Aorta (tissue), 5 donors: ENCODE measurements at regions not wholly inside any gene's neighbourhood (a gene's known extent, or its start where the extent isn't known, plus 50 kb on each side); places are given as distances from the start of the nearest gene placed in this dataset.

Experiments used
- ATAC-seq: fragments of 200-7000 bp; cut with Tn5 transposase; one replicate; pipeline ENCODE4 v1.9.1; 2022; ENCODE audit warnings: moderate library complexity; ENCODE audit not compliant: low FRiP score
- DNase-seq, 2 donors: peaks; one replicate each; pipeline ENCODE4 v3.0.0-alpha.2; 2020
- H3K27ac ChIP-seq, 2 donors: one replicate each; pipeline ENCODE4 v1.5.1; 2013; ENCODE audit warnings: low read length in 2 of 2, mild to moderate bottlenecking in 2 of 2, moderate library complexity in 2 of 2, control low read depth in 1 of 2, inconsistent platforms in 1 of 2, low read depth in 1 of 2
- H3K27me3 ChIP-seq, 2 donors: one replicate each; pipeline ENCODE4 v1.6.1; 2013; ENCODE audit warnings: control low read depth in 1 of 2, low read length in 1 of 2, mild to moderate bottlenecking in 1 of 2, moderate library complexity in 1 of 2; ENCODE audit not compliant: insufficient read depth in 2 of 2, control insufficient read depth in 1 of 2
- H3K36me3 ChIP-seq, 2 donors: one replicate each; pipeline ENCODE4 v1.6.1; 2013; ENCODE audit warnings: control low read depth in 1 of 2, low read length in 1 of 2, mild to moderate bottlenecking in 1 of 2; ENCODE audit not compliant: insufficient read depth in 2 of 2, control insufficient read depth in 1 of 2
- H3K4me1 ChIP-seq, 2 donors: one replicate each; pipeline ENCODE4 v1.6.1; 2013; ENCODE audit warnings: low read length in 2 of 2, control low read depth in 1 of 2, mild to moderate bottlenecking in 1 of 2, moderate library complexity in 1 of 2; ENCODE audit not compliant: insufficient read depth in 2 of 2, control insufficient read depth in 1 of 2
- H3K4me3 ChIP-seq, 2 donors: one replicate each; pipeline ENCODE4 v1.5.1; 2013; ENCODE audit warnings: low read length in 2 of 2, control low read depth in 1 of 2, mild to moderate bottlenecking in 1 of 2
- H3K9me3 ChIP-seq: one replicate; pipeline ENCODE4 v1.6.1; 2013; ENCODE audit warnings: mild to moderate bottlenecking, low read length; ENCODE audit not compliant: control insufficient read depth
- WGBS, 2 donors: extraction: QIAGEN DNeasy Blood & Tissue Kit; methylation state at CpG; one replicate each; pipeline ENCODE4 v1.1.7; 2013; 5-methylcytosine and 5-hydroxymethylcytosine counted together
- intact Hi-C, 2 donors: fragments of 100-400 bp; cut with DNase I; formaldehyde crosslinking; loops; one replicate each; pipeline versions ENCODE4 v1.14.2 to v1.15.0; 2022
- donor health status: healthy with polysubstance abuse.
- donor health status: Bipolar disorder and iron deficiency.
- donor health status: DM: no; HTN: no; CAD: no.
- donor health status: DM: no; HTN: no; CAD: no.
- donor health status: DM: yes; HTN: yes; CAD: no.

DNA sequence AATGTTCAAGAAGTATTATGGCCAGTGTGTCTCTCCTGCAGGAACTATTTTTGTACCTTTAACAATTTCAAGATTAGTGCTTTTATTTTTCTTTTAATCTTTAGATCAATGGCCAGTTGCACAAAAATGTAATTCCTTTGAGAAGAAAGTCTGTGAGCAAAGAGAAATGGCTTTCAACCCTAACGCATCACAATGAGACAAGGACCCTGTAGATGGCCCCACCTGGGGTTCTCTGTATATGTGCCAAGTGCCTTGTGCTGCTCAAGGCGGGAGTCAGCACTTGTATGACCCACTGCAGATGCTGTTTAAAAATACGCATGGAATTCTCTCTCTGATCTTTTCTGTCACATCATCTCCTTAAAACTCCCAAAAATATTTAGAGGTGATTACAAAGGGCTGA is 453.4 kb downstream of the OCA2 start:
- H3K9me3 ChIP-seq: peaks cover 1% of the 10 kb centered on the region
- no peak overlapping the region for H3K27ac ChIP-seq
- H3K27me3 ChIP-seq: no peaks in the 10 kb centered on the region
- DNase-seq (no peak), ATAC-seq (no peak)
- intact Hi-C loops: no loop called here
- H3K4me1 ChIP-seq: no peaks in the 10 kb centered on the region
- no peaks in the 10 kb centered on the region for H3K36me3 ChIP-seq
- WGBS, 2 donors: 75 to 82% methylated on average over 3 of the region's 3 CpGs
- H3K4me3 ChIP-seq: no peak overlapping the region

DNA sequence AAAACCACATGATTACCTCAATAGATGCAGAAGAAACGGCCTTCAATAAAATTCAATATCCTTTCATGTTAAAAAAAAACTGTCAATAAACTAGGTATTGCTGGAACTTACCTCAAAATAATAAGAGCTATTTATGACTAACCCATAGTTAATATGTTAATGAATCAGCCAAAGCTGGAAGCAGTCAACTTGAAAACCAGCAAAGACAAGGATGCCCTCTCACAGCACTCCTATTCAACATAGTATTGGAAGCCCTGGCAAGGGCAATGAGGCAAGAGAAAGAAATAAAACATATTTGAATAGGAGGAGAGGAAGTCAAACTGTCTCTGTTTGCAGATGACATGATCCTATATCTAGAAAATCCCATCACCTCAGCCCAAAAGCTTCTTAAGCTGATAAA is 456.1 kb downstream of the OCA2 start:
- DNase-seq (no peak), ATAC-seq (no peak)
- WGBS, 2 donors: 54 to 59% methylated on average over 1 of the region's 1 CpG
- Histone ChIP-seq H3K4me3 (no peak overlapping the region), H3K9me3 (no peaks in the 10 kb centered on the region), H3K36me3 (no peaks in the 10 kb centered on the region), H3K27me3 (no peaks in the 10 kb centered on the region), H3K4me1 (no peaks in the 10 kb centered on the region), H3K27ac (no peak overlapping the region)
- intact Hi-C loops: no loop called here

DNA sequence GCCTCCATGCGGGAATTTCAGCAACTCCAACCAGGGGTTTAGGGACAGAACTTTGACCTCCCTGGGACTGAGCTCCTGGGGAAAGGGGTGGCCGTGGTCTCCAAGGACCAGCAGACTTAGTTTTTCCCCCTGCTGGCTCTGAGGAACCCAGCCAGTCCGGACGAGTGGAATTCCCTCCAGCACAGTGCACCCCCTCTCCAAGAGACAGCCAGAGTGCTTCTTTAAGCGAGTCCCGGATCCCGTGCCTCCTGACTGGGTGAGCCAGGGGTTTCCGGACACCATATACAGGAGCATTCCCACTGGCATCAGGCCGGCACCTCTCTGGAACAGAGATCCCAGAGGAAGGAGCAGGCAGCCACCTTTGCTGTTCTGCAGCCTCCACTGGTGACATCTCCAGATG is 459.5 kb downstream of the OCA2 start:
- 87 to 89% methylated on average over 9 of the region's 9 CpGs for WGBS, 2 donors
- intact Hi-C loops: no loop called here
- H3K27ac ChIP-seq: no peak overlapping the region
- H3K9me3 ChIP-seq: no peaks in the 10 kb centered on the region
- ATAC-seq (no peak), DNase-seq (no peak)
- H3K4me3 ChIP-seq: no peak overlapping the region
- no peaks in the 10 kb centered on the region for H3K4me1 ChIP-seq
- H3K27me3 ChIP-seq: no peaks in the 10 kb centered on the region
- no peaks in the 10 kb centered on the region for H3K36me3 ChIP-seq

DNA sequence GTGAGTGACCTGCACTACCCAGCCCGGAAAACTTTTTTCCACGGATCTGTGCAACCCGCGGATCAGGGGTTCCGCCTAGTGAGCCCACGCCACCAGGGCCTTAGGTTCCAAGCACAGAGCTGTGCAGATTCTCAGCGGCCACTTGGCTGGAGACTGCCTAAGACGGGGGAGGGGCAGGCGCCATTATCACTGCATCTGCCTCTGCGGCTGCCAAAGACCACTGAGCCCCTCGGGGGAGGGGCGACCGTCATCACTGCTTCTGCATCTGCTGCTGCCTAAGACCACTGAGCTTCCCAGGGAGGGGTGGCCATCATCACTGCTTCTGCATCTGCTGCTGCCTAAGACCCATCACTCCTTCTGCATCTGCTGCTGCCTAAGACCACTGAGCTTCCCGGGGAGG is 460.2 kb downstream of the OCA2 start:
- Histone ChIP-seq H3K36me3 (no peaks in the 10 kb centered on the region), H3K27me3 (no peaks in the 10 kb centered on the region), H3K4me3 (no peak overlapping the region), H3K4me1 (no peaks in the 10 kb centered on the region), H3K27ac (no peak overlapping the region), H3K9me3 (no peaks in the 10 kb centered on the region)
- intact Hi-C loops: no loop called here
- ATAC-seq (no peak), DNase-seq (no peak)
- WGBS, 2 donors: 88 to 91% methylated on average over 14 of the region's 14 CpGs

DNA sequence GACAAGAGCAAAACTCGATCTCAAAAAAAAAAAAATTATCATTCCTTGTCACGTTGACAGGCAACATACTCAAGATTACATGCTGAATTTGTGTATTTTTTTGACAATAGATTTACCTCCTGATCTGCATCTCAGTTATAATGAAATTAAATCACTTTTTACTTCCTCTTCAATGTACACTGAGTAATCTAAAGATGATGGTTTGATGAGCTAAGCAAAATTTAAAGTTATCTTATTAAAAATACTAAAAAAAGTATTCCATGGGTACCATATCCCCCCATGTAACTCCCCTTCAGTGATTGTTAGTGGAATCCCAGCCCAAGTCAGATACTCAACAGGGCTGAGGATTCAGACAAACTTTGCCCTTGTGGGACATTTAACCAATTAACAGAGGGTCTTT is 463.2 kb downstream of the OCA2 start:
- Histone ChIP-seq H3K36me3 (no peaks in the 10 kb centered on the region), H3K4me3 (no peak overlapping the region), H3K4me1 (no peaks in the 10 kb centered on the region), H3K27me3 (no peaks in the 10 kb centered on the region), H3K9me3 (no peaks in the 10 kb centered on the region), H3K27ac (no peak overlapping the region)
- DNase-seq (no peak), ATAC-seq (no peak)
- 75 to 84% methylated on average over 2 of the region's 2 CpGs for WGBS, 2 donors
- intact Hi-C loops: no loop called here

DNA sequence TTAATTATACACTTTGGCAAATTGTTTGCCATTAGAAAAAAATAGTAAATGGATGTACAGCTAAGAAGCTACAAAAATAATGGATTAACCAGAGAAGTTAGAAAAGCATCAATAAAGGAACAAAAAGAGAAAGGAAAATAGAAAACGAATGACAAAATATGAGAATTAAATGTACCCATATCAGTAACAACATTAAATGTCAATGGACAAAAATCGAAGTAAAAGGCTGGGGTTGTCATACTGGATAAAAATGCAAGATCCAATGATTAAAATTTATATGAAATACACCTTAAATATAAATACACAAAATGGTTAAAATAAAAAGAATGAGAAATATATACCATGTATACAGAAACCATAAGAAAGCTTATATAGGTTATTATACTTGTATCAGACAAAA is 470.6 kb downstream of the OCA2 start:
- Histone ChIP-seq H3K27ac (no peak overlapping the region), H3K27me3 (no peaks in the 10 kb centered on the region), H3K4me3 (no peak overlapping the region), H3K4me1 (no peaks in the 10 kb centered on the region), H3K9me3 (peaks cover 1% of the 10 kb centered on the region), H3K36me3 (no peaks in the 10 kb centered on the region)
- intact Hi-C loops: no loop called here
- 75 to 79% methylated on average over 2 of the region's 2 CpGs for WGBS, 2 donors
- ATAC-seq: no peak
- no peak for DNase-seq

DNA sequence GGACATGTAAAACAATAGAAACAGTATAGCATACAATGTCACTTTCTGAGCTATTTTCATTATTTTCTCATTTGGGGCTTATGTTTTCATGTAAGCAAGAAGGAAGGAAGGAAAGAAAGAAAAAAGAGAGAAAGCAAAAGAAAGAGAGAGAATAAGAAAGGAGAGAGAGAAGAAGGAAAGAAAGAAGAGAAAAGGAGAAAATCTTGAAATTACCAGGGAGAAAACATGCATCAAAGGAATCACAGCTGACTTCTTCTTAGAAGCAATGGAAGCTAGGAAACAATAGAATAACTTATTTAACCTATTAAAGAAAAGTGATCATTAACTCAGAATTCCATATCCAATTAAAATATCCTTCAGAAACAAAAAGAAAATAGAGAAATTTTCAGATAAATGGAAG is 471.5 kb downstream of the OCA2 start:
- Histone ChIP-seq H3K27me3 (no peaks in the 10 kb centered on the region), H3K36me3 (no peaks in the 10 kb centered on the region), H3K27ac (no peak overlapping the region), H3K4me3 (no peak overlapping the region), H3K4me1 (no peaks in the 10 kb centered on the region), H3K9me3 (peaks cover 1% of the 10 kb centered on the region)
- intact Hi-C loops: no loop called here
- DNase-seq: no peak
- no peak for ATAC-seq

DNA sequence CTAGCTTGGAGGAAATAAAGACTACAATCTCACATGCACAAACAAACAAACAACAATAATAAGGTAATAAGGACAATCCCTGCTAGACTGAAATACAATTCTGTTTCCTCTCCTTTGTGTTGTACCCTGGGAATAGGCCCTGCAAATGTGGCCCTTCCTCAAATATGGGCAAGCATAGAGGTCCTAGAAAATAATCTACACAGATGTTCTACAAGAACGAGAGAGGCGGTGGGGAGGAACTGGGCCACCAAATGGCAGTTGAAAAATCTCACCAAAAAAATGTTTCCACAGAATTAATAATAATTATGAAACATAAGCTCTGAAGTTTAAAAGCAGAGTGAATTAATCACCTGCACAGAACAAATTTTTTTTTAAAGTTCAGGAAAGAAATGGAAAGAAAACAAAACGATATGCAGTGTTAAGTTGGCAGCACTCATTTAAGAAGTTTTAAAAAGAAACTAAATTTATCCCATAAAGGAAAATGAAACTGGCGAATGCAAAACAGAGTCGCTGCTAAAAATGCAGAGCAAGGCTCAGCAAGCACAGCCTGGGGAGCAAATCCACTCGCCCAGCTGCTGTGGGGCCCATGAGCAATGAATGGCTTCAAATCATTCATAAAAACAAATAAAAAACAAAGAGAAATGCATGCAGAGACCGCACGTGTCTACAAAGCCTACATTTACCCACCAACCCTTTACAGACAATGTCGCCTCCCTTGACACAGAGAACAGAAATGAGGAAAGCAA is 475.4 kb downstream of the OCA2 start:
- ATAC-seq (no peak), DNase-seq (no peak)
- intact Hi-C loops: no loop called here

DNA sequence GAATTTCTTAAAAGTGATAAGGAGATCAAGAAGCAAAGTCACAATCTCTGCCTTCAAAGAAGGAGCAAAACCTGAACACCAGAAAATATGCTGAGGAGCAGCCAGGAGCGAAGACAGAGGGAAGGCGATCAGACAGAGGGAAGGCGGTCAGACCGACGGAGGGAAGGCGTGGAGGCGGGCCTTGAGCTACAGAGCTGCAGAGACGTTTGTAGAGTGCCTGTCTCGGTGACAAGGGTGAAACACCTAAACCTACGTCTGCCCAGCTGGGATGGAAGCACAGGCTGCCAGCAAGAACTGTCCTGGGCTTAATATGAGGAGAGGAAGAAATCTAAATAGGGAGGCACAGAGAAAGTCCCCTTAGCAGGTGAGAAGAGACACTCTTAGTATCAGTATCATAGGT is 476.0 kb downstream of the OCA2 start:
- H3K4me3 ChIP-seq: no peak overlapping the region
- 58 to 62% methylated on average over 10 of the region's 10 CpGs for WGBS, 2 donors
- no peaks in the 10 kb centered on the region for H3K36me3 ChIP-seq
- no peaks in the 10 kb centered on the region for H3K4me1 ChIP-seq
- DNase-seq (no peak), ATAC-seq (no peak)
- no peaks in the 10 kb centered on the region for H3K9me3 ChIP-seq
- H3K27ac ChIP-seq: no peak overlapping the region
- no peaks in the 10 kb centered on the region for H3K27me3 ChIP-seq
- intact Hi-C loops: no loop called here

More for the DNA sequence above, 475.4 kb downstream of the OCA2 start:
- WGBS, 2 donors: 59 to 70% methylated on average over 9 of the region's 9 CpGs
- no peak overlapping the region for H3K4me3 ChIP-seq
- no peaks in the 10 kb centered on the region for H3K4me1 ChIP-seq
- H3K27me3 ChIP-seq: no peaks in the 10 kb centered on the region
- H3K36me3 ChIP-seq: no peaks in the 10 kb centered on the region
- no peaks in the 10 kb centered on the region for H3K9me3 ChIP-seq
- no peak overlapping the region for H3K27ac ChIP-seq
